ENCODE measurements at regions not wholly inside any gene's neighbourhood (a gene's known extent, or its start where the extent isn't known, plus 50 kb on each side); places are given as distances from the start of the nearest gene placed in this dataset.

DNA sequence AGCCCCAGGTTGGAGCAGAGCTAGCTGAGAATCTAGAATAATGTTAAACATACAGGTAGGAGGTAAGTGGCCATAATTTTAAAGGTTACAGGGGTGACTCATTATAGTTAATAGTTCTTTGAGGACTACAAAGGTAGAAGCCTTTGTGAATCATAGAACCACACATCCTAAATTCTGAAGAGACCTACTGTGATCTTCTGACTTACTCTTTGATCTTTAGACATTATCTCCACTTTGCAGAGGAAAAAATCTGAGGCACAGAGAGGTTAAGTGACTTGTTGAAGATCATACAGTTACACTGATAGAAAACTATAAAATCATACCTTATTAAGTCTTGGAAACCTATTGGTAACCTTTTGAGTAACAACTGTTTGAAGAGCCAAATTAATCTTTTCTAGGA lies 1051.3 kb upstream of the NRXN1 start:
- Histone ChIP-seq H3K4me3 (ENCODE audit: low read depth, low read length) (no peak overlapping the region), H3K36me3 (ENCODE audit: control insufficient read depth in 2 of 2, insufficient read depth in 1 of 2, low read length in 2 of 2) (no peaks in the 10 kb centered on the region), H3K9me3 (ENCODE audit: control insufficient read depth, insufficient read depth, low read depth, low read length) (no peaks in the 10 kb centered on the region), H3K4me1 (ENCODE audit: control insufficient read depth, insufficient read depth, low read length) (no peaks in the 10 kb centered on the region), H3K27ac (ENCODE audit: extremely low read depth, low read depth, low read length) (no peak overlapping the region)
- TF ChIP-seq ZNF426 (tag by site-specific recombination; IDR thresholded peaks at IDR 0.05) (no peak), ZNF792 (tag by site-specific recombination; IDR thresholded peaks at IDR 0.05) (no peak), ZNF701 (tag by site-specific recombination; IDR thresholded peaks at IDR 0.05) (no peak), ZNF768 (tag by site-specific recombination; IDR thresholded peaks at IDR 0.05) (no peak), FEZF1 (tag by site-specific recombination; IDR thresholded peaks at IDR 0.05) (no peak), ZNF501 (tag by site-specific recombination; IDR thresholded peaks at IDR 0.05) (no peak), ZNF777 (tag by site-specific recombination; IDR thresholded peaks at IDR 0.05; ENCODE audit: borderline replicate concordance) (no peak), ZNF530 (tag by site-specific recombination; IDR thresholded peaks at IDR 0.05; ENCODE audit: low read depth) (no peak)
- TF ChIP-seq, protein P1, sequence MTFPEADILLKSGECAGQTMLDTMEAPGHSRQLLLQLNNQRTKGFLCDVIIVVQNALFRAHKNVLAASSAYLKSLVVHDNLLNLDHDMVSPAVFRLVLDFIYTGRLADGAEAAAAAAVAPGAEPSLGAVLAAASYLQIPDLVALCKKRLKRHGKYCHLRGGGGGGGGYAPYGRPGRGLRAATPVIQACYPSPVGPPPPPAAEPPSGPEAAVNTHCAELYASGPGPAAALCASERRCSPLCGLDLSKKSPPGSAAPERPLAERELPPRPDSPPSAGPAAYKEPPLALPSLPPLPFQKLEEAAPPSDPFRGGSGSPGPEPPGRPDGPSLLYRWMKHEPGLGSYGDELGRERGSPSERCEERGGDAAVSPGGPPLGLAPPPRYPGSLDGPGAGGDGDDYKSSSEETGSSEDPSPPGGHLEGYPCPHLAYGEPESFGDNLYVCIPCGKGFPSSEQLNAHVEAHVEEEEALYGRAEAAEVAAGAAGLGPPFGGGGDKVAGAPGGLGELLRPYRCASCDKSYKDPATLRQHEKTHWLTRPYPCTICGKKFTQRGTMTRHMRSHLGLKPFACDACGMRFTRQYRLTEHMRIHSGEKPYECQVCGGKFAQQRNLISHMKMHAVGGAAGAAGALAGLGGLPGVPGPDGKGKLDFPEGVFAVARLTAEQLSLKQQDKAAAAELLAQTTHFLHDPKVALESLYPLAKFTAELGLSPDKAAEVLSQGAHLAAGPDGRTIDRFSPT (tag by site-specific recombination; IDR thresholded peaks at IDR 0.05) = no peak
- ChIA-PET POLR2A (no interaction called here), CTCF (no interaction called here)

DNA sequence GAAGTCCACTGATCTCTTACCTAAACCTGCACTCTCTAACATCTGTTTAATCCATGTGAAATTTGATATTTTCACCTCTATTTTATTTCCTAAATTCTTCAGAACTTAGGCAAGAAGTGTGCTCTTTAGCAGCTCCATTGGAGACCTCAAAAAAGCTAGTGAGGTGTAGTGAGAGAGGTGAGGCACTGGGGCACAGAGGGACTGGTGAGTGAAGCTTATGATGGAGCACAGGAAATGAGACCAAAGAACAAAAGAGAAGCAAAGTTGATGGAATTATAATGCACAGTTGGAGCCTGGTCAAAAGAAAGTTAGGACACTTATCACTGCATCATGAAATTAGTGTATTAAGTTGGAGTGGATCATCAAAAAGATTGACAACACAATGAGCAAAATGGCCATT lies 1050.7 kb upstream of the NRXN1 start:
- H3K27ac ChIP-seq (ENCODE audit: extremely low read depth, low read depth, low read length) = no peak overlapping the region
- H3K36me3 ChIP-seq (ENCODE audit: control insufficient read depth in 2 of 2, insufficient read depth in 1 of 2, low read length in 2 of 2) = no peaks in the 10 kb centered on the region
- POLR2A ChIA-PET = no interaction called here
- no peaks in the 10 kb centered on the region for H3K9me3 ChIP-seq (ENCODE audit: control insufficient read depth, insufficient read depth, low read depth, low read length)
- TF ChIP-seq KLF7 (tag by site-specific recombination; IDR thresholded peaks at IDR 0.05; ENCODE audit: borderline replicate concordance) (no peak), ZNF629 (tag by site-specific recombination; IDR thresholded peaks at IDR 0.05) (no peak), ZNF664 (tag by site-specific recombination; IDR thresholded peaks at IDR 0.05) (no peak), ZBTB1 (tag by site-specific recombination; IDR thresholded peaks at IDR 0.05) (no peak), ZIC2 (tag by site-specific recombination; IDR thresholded peaks at IDR 0.05) (no peak)
- TF ChIP-seq, protein P2, sequence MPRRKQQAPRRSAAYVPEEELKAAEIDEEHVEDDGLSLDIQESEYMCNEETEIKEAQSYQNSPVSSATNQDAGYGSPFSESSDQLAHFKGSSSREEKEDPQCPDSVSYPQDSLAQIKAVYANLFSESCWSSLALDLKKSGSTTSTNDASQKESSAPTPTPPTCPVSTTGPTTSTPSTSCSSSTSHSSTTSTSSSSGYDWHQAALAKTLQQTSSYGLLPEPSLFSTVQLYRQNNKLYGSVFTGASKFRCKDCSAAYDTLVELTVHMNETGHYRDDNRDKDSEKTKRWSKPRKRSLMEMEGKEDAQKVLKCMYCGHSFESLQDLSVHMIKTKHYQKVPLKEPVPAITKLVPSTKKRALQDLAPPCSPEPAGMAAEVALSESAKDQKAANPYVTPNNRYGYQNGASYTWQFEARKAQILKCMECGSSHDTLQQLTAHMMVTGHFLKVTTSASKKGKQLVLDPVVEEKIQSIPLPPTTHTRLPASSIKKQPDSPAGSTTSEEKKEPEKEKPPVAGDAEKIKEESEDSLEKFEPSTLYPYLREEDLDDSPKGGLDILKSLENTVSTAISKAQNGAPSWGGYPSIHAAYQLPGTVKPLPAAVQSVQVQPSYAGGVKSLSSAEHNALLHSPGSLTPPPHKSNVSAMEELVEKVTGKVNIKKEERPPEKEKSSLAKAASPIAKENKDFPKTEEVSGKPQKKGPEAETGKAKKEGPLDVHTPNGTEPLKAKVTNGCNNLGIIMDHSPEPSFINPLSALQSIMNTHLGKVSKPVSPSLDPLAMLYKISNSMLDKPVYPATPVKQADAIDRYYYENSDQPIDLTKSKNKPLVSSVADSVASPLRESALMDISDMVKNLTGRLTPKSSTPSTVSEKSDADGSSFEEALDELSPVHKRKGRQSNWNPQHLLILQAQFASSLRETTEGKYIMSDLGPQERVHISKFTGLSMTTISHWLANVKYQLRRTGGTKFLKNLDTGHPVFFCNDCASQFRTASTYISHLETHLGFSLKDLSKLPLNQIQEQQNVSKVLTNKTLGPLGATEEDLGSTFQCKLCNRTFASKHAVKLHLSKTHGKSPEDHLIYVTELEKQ (tag by site-specific recombination; IDR thresholded peaks at IDR 0.05; ENCODE audit: borderline replicate concordance) = no peak
- TF ChIP-seq, protein P3, sequence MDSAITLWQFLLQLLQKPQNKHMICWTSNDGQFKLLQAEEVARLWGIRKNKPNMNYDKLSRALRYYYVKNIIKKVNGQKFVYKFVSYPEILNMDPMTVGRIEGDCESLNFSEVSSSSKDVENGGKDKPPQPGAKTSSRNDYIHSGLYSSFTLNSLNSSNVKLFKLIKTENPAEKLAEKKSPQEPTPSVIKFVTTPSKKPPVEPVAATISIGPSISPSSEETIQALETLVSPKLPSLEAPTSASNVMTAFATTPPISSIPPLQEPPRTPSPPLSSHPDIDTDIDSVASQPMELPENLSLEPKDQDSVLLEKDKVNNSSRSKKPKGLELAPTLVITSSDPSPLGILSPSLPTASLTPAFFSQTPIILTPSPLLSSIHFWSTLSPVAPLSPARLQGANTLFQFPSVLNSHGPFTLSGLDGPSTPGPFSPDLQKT (IDR thresholded peaks at IDR 0.05; ENCODE audit: borderline replicate concordance, low read depth, low read length) = no peak
- no peaks in the 10 kb centered on the region for H3K4me1 ChIP-seq (ENCODE audit: control insufficient read depth, insufficient read depth, low read length)
- CTCF ChIA-PET = interaction anchor here (0.6 kb wide), 1 partner anchor 13 kb away, joined by 3 read pairs; no protein-coding TSS in a partner anchor
- H3K4me3 ChIP-seq (ENCODE audit: low read depth, low read length) = no peak overlapping the region

DNA sequence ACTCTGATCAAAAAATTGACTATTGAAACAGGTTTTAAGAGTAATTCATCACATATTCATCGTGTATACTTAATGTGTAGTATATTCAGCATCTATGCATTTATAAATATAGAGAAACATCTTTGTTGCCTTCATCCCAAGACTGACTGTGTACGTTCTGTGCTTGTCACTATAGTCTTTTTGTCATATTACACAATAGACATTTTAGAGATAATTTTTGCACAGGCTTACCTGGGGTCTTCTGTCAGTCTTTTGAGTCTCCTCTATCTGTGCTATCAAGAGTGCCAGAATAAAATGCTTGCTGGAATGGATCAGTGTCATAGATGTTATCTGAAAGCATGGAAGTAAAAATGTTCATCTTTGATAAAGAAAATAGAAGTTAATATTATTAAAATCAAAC lies 1047.7 kb upstream of the NRXN1 start:
- Histone ChIP-seq H3K36me3 (ENCODE audit: control insufficient read depth in 2 of 2, insufficient read depth in 1 of 2, low read length in 2 of 2) (no peaks in the 10 kb centered on the region), H3K9me3 (ENCODE audit: control insufficient read depth, insufficient read depth, low read depth, low read length) (no peaks in the 10 kb centered on the region), H3K4me3 (ENCODE audit: low read depth, low read length) (no peak overlapping the region), H3K4me1 (ENCODE audit: control insufficient read depth, insufficient read depth, low read length) (no peaks in the 10 kb centered on the region), H3K27ac (ENCODE audit: extremely low read depth, low read depth, low read length) (no peak overlapping the region)
- POLR2A ChIA-PET = no interaction called here
- CTCF ChIA-PET = no interaction called here
- no peak for TF ChIP-seq ZNF140 (tag by site-specific recombination; IDR thresholded peaks at IDR 0.05)
- TF ChIP-seq, protein P4, sequence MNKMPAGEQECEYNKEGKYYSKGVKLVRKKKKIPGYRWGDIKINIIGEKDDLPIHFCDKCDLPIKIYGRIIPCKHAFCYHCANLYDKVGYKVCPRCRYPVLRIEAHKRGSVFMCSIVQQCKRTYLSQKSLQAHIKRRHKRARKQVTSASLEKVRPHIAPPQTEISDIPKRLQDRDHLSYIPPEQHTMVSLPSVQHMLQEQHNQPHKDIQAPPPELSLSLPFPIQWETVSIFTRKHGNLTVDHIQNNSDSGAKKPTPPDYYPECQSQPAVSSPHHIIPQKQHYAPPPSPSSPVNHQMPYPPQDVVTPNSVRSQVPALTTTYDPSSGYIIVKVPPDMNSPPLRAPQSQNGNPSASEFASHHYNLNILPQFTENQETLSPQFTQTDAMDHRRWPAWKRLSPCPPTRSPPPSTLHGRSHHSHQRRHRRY (tag by site-specific recombination; IDR thresholded peaks at IDR 0.05) = no peak
- no peak for TF ChIP-seq KLF7 (tag by site-specific recombination; IDR thresholded peaks at IDR 0.05; ENCODE audit: borderline replicate concordance)
- TF ChIP-seq ZNF837 (tag by site-specific recombination; IDR thresholded peaks at IDR 0.05) = no peak
- no peak for TF ChIP-seq ZNF404 (tag by site-specific recombination; IDR thresholded peaks at IDR 0.05)
- TF ChIP-seq, protein P5, sequence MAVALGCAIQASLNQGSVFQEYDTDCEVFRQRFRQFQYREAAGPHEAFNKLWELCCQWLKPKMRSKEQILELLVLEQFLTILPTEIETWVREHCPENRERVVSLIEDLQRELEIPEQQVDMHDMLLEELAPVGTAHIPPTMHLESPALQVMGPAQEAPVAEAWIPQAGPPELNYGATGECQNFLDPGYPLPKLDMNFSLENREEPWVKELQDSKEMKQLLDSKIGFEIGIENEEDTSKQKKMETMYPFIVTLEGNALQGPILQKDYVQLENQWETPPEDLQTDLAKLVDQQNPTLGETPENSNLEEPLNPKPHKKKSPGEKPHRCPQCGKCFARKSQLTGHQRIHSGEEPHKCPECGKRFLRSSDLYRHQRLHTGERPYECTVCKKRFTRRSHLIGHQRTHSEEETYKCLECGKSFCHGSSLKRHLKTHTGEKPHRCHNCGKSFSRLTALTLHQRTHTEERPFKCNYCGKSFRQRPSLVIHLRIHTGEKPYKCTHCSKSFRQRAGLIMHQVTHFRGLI (tag by site-specific recombination; IDR thresholded peaks at IDR 0.05) = no peak
